Stimulated activated CD8-positive, alpha-beta memory T cell treated with anti-CD3 and anti-CD28 coated beads, Interleukin-12 subunit alpha, Interleukin-12 subunit beta, amount 100 ng/mL, for 24 hours (primary cell): ENCODE measurements at regions not wholly inside any gene's neighbourhood (a gene's known extent, or its start where the extent isn't known, plus 50 kb on each side); places are given as distances from the start of the nearest gene placed in this dataset.

Experiments used
- DNase-seq: peaks from one replicate; pipeline ENCODE4 v3.0.0-alpha.2; 2020; ENCODE audit errors: extremely low read depth

GRCh38 chr6:113292646-113293422 lies 564.3 kb upstream of the MARCKS start:
- DNase-seq, result no peak

- no peak for DNase-seq
Observed at GRCh38 chr6:113293423-113293740, 563.8 kb upstream of the MARCKS start.

- DNase-seq, result no peak
Observed at GRCh38 chr6:113299531-113299930, 557.6 kb upstream of the MARCKS start.

- no peak for DNase-seq
Observed at GRCh38 chr6:113301651-113302050, 555.5 kb upstream of the MARCKS start.

- DNase-seq, result no peak
Observed at GRCh38 chr6:113304116-113304515, 553.0 kb upstream of the MARCKS start.

GRCh38 chr6:113306552-113307145 lies 550.5 kb upstream of the MARCKS start:
- no peak for DNase-seq

GRCh38 chr6:113308266-113308665 lies 548.9 kb upstream of the MARCKS start:
- DNase-seq, result no peak

GRCh38 chr6:113313841-113314240 lies 543.3 kb upstream of the MARCKS start:
- DNase-seq, result no peak

- no peak for DNase-seq
Observed at GRCh38 chr6:113315165-113315564, 542.0 kb upstream of the MARCKS start.

- DNase-seq, result no peak
Observed at GRCh38 chr6:113315879-113316278, 541.3 kb upstream of the MARCKS start.

- no peak for DNase-seq
Observed at GRCh38 chr6:113317442-113317841, 539.7 kb upstream of the MARCKS start.

- no peak for DNase-seq
Observed at GRCh38 chr6:113317891-113318574, 539.1 kb upstream of the MARCKS start.

- DNase-seq, result no peak
Observed at GRCh38 chr6:113318575-113318917, 538.6 kb upstream of the MARCKS start.

GRCh38 chr6:113320653-113321052 lies 536.5 kb upstream of the MARCKS start:
- no peak for DNase-seq

- DNase-seq, result no peak
Observed at GRCh38 chr6:113326781-113327180, 530.4 kb upstream of the MARCKS start.

- no peak for DNase-seq
Observed at GRCh38 chr6:113328886-113329381, 528.2 kb upstream of the MARCKS start.

GRCh38 chr6:113329942-113330635 lies 527.1 kb upstream of the MARCKS start:
- DNase-seq, result no peak

GRCh38 chr6:113330636-113330946 lies 526.6 kb upstream of the MARCKS start:
- DNase-seq, result no peak

GRCh38 chr6:113331021-113331420 lies 526.1 kb upstream of the MARCKS start:
- no peak for DNase-seq

- DNase-seq, result no peak
Observed at GRCh38 chr6:113338644-113339043, 518.5 kb upstream of the MARCKS start.

- DNase-seq, result no peak
Observed at GRCh38 chr6:113339209-113339608, 517.9 kb upstream of the MARCKS start.

GRCh38 chr6:113340371-113340770 lies 516.8 kb upstream of the MARCKS start:
- DNase-seq, result no peak

- DNase-seq, result no peak
Observed at GRCh38 chr6:113343940-113344339, 513.2 kb upstream of the MARCKS start.
